Activated T-cell treated with anti-CD3 and anti-CD28 coated beads, Interleukin-2, amount 50 U/mL, for 72 hours (primary cell): ENCODE measurements at regions not wholly inside any gene's neighbourhood (a gene's known extent, or its start where the extent isn't known, plus 50 kb on each side); places are given as distances from the start of the nearest gene placed in this dataset.
"Not testable (repeated sequence)": the region's sequence is repeated elsewhere in the genome, so short reads cannot be mapped to it uniquely, and the experiment has no call there.

Source experiments
- ATAC-seq, 2 donors: fragments of 150-1000 bp; cut with Tn5 transposase; replicated peaks in 1 of 2; 2 replicates each; pipeline ENCODE4 v1.10.0; 2021; ENCODE audit warnings: moderate library complexity in 2 of 2, mild to moderate bottlenecking in 1 of 2
- DNase-seq, 2 donors: peaks; one replicate each; pipeline ENCODE4 v3.0.0; 2021 to 2022; ENCODE audit warnings: mixed read lengths in 1 of 2
- H3K27ac Mint-ChIP-seq: one replicate; pipeline ENCODE4 v1.8.0; 2022; ENCODE audit warnings: mild to moderate bottlenecking, moderate library complexity, mixed read lengths
- H3K27me3 Mint-ChIP-seq: one replicate; pipeline ENCODE4 v1.8.0; 2022; ENCODE audit warnings: low read depth, mixed read lengths
- H3K36me3 Mint-ChIP-seq, 2 donors: one replicate each; pipeline ENCODE4 v1.8.0; 2022; ENCODE audit warnings: mixed read lengths in 2 of 2, mild to moderate bottlenecking in 1 of 2; ENCODE audit not compliant: insufficient read depth in 2 of 2
- H3K4me1 Mint-ChIP-seq: one replicate; pipeline ENCODE4 v1.8.0; 2022; ENCODE audit warnings: low read depth, mixed read lengths
- H3K4me3 Mint-ChIP-seq, 2 donors: one replicate each; pipeline ENCODE4 v1.8.0; 2022; ENCODE audit warnings: mild to moderate bottlenecking in 2 of 2, mixed read lengths in 2 of 2, moderate library complexity in 2 of 2
- H3K9me3 Mint-ChIP-seq, 2 donors: one replicate each; pipeline ENCODE4 v1.8.0; 2022; ENCODE audit warnings: mixed read lengths in 2 of 2

GRCh38 chr3:152638214-152638613 is 196.7 kb upstream of the P2RY1 start:
- no peak overlapping the region for H3K27ac Mint-ChIP-seq
- no peak overlapping the region for H3K4me3 Mint-ChIP-seq
- no peaks in the 10 kb centered on the region for H3K4me1 Mint-ChIP-seq
- ATAC-seq (no peak), DNase-seq (no peak)
- H3K36me3 Mint-ChIP-seq, result no peaks in the 10 kb centered on the region
- no peaks in the 10 kb centered on the region for H3K27me3 Mint-ChIP-seq
- H3K9me3 Mint-ChIP-seq, result no peaks in the 10 kb centered on the region

GRCh38 chr3:152638707-152639450 is 196.1 kb upstream of the P2RY1 start:
- Mint-ChIP-seq H3K27ac (no peak overlapping the region), H3K9me3 (peaks cover 0 to 3% of the 10 kb centered on the region in 2 donors)

GRCh38 chr3:152641198-152641597 is 193.7 kb upstream of the P2RY1 start:
- DNase-seq (no peak), ATAC-seq (no peak)
- Mint-ChIP-seq H3K4me3 (no peak overlapping the region), H3K27ac (no peak overlapping the region), H3K9me3 (peaks cover 2 to 3% of the 10 kb centered on the region in 2 donors), H3K4me1 (no peaks in the 10 kb centered on the region), H3K27me3 (no peaks in the 10 kb centered on the region), H3K36me3 (peaks cover 0 to 4% of the 10 kb centered on the region in 2 donors)

More at GRCh38 chr3:152638707-152639450, 196.1 kb upstream of the P2RY1 start:
- DNase-seq (no peak), ATAC-seq (no peak)
- Mint-ChIP-seq H3K4me1 (no peaks in the 10 kb centered on the region), H3K36me3 (peaks cover 0 to 4% of the 10 kb centered on the region in 2 donors), H3K27me3 (no peaks in the 10 kb centered on the region), H3K4me3 (no peak overlapping the region)

GRCh38 chr3:152642658-152643057 is 192.3 kb upstream of the P2RY1 start:
- H3K4me1 Mint-ChIP-seq, result no peaks in the 10 kb centered on the region
- H3K4me3 Mint-ChIP-seq, result no peak overlapping the region

GRCh38 chr3:152644478-152644877 is 190.5 kb upstream of the P2RY1 start:
- Mint-ChIP-seq H3K9me3 (peaks cover 2 to 3% of the 10 kb centered on the region in 2 donors), H3K27me3 (no peaks in the 10 kb centered on the region), H3K36me3 (peaks cover 0 to 4% of the 10 kb centered on the region in 2 donors), H3K27ac (no peak overlapping the region), H3K4me1 (no peaks in the 10 kb centered on the region), H3K4me3 (no peak overlapping the region)
- no peak for DNase-seq
- ATAC-seq, result no peak

More at GRCh38 chr3:152642658-152643057, 192.3 kb upstream of the P2RY1 start:
- H3K9me3 Mint-ChIP-seq, result peaks cover 2 to 3% of the 10 kb centered on the region in 2 donors
- ATAC-seq (no peak), DNase-seq (no peak)
- H3K27ac Mint-ChIP-seq, result no peak overlapping the region
- H3K27me3 Mint-ChIP-seq, result no peaks in the 10 kb centered on the region
- H3K36me3 Mint-ChIP-seq, result peaks cover 0 to 4% of the 10 kb centered on the region in 2 donors

- Mint-ChIP-seq H3K4me3 (no peak overlapping the region), H3K4me1 (no peaks in the 10 kb centered on the region), H3K27me3 (no peaks in the 10 kb centered on the region), H3K9me3 (peaks cover 2 to 3% of the 10 kb centered on the region in 2 donors), H3K27ac (no peak overlapping the region), H3K36me3 (peaks cover 0 to 4% of the 10 kb centered on the region in 2 donors)
- no peak for ATAC-seq
- no peak for DNase-seq
These were observed 188.9 kb upstream of the P2RY1 start for GRCh38 chr3:152646004-152646403.

- Mint-ChIP-seq H3K4me1 (no peaks in the 10 kb centered on the region), H3K9me3 (peaks cover 0 to 2% of the 10 kb centered on the region in 2 donors), H3K4me3 (no peak overlapping the region), H3K27me3 (no peaks in the 10 kb centered on the region), H3K27ac (no peak overlapping the region), H3K36me3 (no peaks in the 10 kb centered on the region)
- no peak for ATAC-seq
- no peak for DNase-seq
These were observed 184.8 kb upstream of the P2RY1 start for GRCh38 chr3:152650177-152650576.

GRCh38 chr3:152650923-152651322 is 184.0 kb upstream of the P2RY1 start:
- H3K9me3 Mint-ChIP-seq, ATAC-seq, H3K4me3 Mint-ChIP-seq, DNase-seq, H3K27ac Mint-ChIP-seq, H3K4me1 Mint-ChIP-seq, H3K27me3 Mint-ChIP-seq, H3K36me3 Mint-ChIP-seq: not testable (repeated sequence)

- H3K36me3 Mint-ChIP-seq, result peaks cover under 1 to 2% of the 10 kb centered on the region in 2 donors
- H3K27ac Mint-ChIP-seq, result no peak overlapping the region
- no peaks in the 10 kb centered on the region for H3K4me1 Mint-ChIP-seq
- no peak for DNase-seq
- ATAC-seq, result no peak
- H3K9me3 Mint-ChIP-seq, result peaks cover 0 to 6% of the 10 kb centered on the region in 2 donors
- no peaks in the 10 kb centered on the region for H3K27me3 Mint-ChIP-seq
- H3K4me3 Mint-ChIP-seq, result no peak overlapping the region
These were observed 178.5 kb upstream of the P2RY1 start for GRCh38 chr3:152656214-152656971.

- no peaks in the 10 kb centered on the region for H3K27me3 Mint-ChIP-seq
- peaks cover 3% of the 10 kb centered on the region in 2 donors for H3K36me3 Mint-ChIP-seq
- DNase-seq (no peak), ATAC-seq (no peak)
- no peak overlapping the region for H3K27ac Mint-ChIP-seq
- H3K4me1 Mint-ChIP-seq, result no peaks in the 10 kb centered on the region
- H3K9me3 Mint-ChIP-seq, result peaks cover 0 to 7% of the 10 kb centered on the region in 2 donors
- H3K4me3 Mint-ChIP-seq, result no peak overlapping the region
These were observed 178.0 kb upstream of the P2RY1 start for GRCh38 chr3:152656972-152657355.

- DNase-seq, result no peak
- Mint-ChIP-seq H3K4me1 (no peaks in the 10 kb centered on the region), H3K27ac (no peak overlapping the region), H3K4me3 (no peak overlapping the region), H3K9me3 (peaks cover 0 to 7% of the 10 kb centered on the region in 2 donors), H3K36me3 (peaks cover 3 to 4% of the 10 kb centered on the region in 2 donors), H3K27me3 (no peaks in the 10 kb centered on the region)
- no peak for ATAC-seq
These were observed 175.8 kb upstream of the P2RY1 start for GRCh38 chr3:152658977-152659720.

- Mint-ChIP-seq H3K27me3 (no peaks in the 10 kb centered on the region), H3K4me3 (no peak overlapping the region), H3K4me1 (no peaks in the 10 kb centered on the region), H3K9me3 (peaks cover 0 to 7% of the 10 kb centered on the region in 2 donors), H3K36me3 (peaks cover 3 to 4% of the 10 kb centered on the region in 2 donors), H3K27ac (no peak overlapping the region)
- DNase-seq, result no peak
- no peak for ATAC-seq
These were observed 172.8 kb upstream of the P2RY1 start for GRCh38 chr3:152662157-152662556.

GRCh38 chr3:152664766-152665165 is 170.2 kb upstream of the P2RY1 start:
- Mint-ChIP-seq H3K9me3 (peaks cover 0 to 7% of the 10 kb centered on the region in 2 donors), H3K27me3 (no peaks in the 10 kb centered on the region), H3K4me3 (no peak overlapping the region), H3K4me1 (no peaks in the 10 kb centered on the region), H3K27ac (no peak overlapping the region), H3K36me3 (peaks cover 3 to 4% of the 10 kb centered on the region in 2 donors)
- DNase-seq (no peak), ATAC-seq (no peak)
